ES-I3 (cell line): ENCODE measurements at regions not wholly inside any gene's neighbourhood (a gene's known extent, or its start where the extent isn't known, plus 50 kb on each side); places are given as distances from the start of the nearest gene placed in this dataset.
"Not testable (repeated sequence)": the region's sequence is repeated elsewhere in the genome, so short reads cannot be mapped to it uniquely, and the experiment has no call there.

Experiments used
- H3K36me3 ChIP-seq: 2 replicates; pipeline ENCODE4 v1.6.1; 2013; ENCODE audit warnings: mild to moderate bottlenecking, low read length, control low read depth, moderate library complexity; ENCODE audit not compliant: insufficient read depth
- H3K4me1 ChIP-seq: 2 replicates; pipeline ENCODE4 v1.6.1; 2013; ENCODE audit warnings: mild to moderate bottlenecking, control low read depth, low read length; ENCODE audit not compliant: insufficient read depth
- H3K9ac ChIP-seq: 2 replicates; pipeline ENCODE4 v1.6.1; 2013; ENCODE audit warnings: low read depth, mild to moderate bottlenecking, low read length, moderate library complexity
- H3K9me3 ChIP-seq: 2 replicates; pipeline ENCODE4 v1.6.1; 2013; ENCODE audit warnings: mild to moderate bottlenecking, low read length, moderate library complexity; ENCODE audit not compliant: control insufficient read depth, insufficient read depth

DNA sequence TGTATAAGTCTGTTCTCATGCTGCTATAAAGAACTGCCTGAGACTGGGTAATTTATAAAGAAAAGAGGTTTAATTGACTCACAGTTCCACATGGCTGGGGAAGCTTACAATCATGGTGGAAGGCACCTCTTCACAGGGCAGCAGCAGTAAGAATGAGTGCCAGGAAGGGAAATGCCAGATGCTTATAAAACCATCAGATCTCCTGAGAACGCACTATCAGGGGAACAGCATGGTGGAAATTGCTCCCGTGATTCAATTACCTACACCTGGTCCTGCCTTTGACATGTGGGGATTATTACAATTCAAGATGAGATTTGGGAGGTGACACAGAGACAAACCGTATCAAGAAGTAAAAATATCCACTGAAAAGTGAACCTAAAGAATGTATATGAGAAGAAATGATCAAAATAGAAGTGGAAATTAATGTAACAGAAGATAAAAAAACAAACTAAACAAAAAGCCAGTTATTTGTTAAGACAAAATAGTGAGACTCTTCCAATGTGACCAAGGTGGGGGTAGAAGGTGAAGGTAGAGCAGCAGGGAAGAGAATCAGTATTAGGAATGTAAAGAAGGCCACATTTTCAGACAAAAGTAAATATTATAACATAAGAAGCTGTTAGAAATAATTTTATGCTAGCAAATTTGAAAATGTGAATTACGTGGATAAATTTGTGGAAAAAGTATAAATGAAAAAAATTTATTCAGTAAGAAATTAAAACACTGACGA is 372.9 kb downstream of the NKX6-1 start:
- Histone ChIP-seq H3K9me3 (no peaks in the 10 kb centered on the region), H3K9ac (peak overlapping the region; percentile 47; the same call in 1 of the 2 replicates), H3K4me1 (peaks cover 3% of the 10 kb centered on the region; the same call in 1 of the 2 replicates), H3K36me3 (no peaks in the 10 kb centered on the region)

DNA sequence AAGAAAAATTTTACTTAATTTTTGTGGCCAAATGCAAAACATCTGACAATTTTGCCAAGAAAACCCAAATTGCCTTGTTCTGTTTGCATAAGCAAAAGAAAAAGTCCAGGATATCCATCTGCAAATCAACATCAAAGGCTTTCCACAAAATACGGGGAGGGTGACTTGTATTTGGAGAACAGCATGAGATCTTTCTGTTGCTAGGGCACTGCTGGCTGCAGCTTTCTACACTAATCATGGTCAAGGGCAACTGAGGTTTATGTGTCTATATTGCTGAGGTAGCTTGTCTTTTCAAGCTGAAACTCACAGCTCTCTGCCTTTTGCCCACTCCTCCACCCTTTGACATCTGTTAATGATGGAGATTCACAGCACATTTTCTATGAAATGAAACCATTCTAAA is 389.1 kb downstream of the NKX6-1 start:
- H3K4me1 ChIP-seq: no peaks in the 10 kb centered on the region
- H3K36me3 ChIP-seq: no peaks in the 10 kb centered on the region
- peaks cover 4% of the 10 kb centered on the region; the same call in 1 of the 2 replicates for H3K9me3 ChIP-seq
- H3K9ac ChIP-seq: no peak overlapping the region

DNA sequence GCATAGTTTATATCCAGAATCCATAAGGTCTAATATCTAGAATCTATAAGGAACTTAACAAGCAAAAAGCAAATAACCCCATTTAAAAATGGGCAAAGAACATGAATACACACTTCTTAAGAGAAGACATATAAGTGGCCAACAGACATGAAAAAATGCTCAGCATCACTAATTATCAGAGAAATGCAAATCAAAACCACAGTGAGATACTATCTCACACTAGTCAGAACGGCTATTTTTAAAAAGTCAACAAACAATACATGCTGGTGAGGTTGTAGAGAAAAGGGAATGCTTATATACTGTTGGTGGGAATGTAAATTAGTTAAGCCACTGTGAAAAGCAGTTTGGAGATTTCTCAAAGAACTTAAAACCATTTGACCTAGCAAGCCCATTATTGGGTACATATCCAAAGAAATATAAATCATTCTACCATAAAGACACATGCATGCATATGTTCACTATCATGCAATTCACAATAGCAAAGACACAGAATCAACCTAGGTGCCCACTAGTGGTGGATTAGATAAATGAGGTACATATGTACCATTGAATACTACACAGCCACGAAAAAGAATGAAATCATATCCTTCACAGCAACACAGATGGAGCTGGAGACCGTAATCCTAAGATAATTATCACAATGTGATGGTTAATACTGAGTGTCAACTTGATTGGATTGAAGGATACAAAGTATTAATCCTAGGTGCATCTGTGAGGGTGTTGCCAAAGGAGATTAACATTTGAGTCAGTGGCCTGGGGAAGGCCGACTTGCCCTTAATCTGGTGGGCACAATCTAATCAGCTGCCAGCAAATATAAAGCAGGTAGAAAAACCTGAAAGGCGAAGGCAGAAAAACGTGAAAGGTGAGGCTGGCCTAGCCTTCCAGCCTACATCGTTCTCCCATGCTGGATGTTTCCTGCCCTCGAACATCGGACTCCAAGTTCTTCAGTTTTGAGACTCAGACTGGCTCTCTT is 397.2 kb downstream of the NKX6-1 start:
- H3K36me3 ChIP-seq, H3K4me1 ChIP-seq, H3K9me3 ChIP-seq, H3K9ac ChIP-seq: not testable (repeated sequence)

GRCh38 chr4:84100071-84100470 is 399.0 kb downstream of the NKX6-1 start:
- no peaks in the 10 kb centered on the region for H3K36me3 ChIP-seq

GRCh38 chr4:84099599-84099998 is 399.5 kb downstream of the NKX6-1 start:
- Histone ChIP-seq H3K9me3 (no peaks in the 10 kb centered on the region), H3K9ac (no peak overlapping the region), H3K4me1 (peaks cover 4% of the 10 kb centered on the region), H3K36me3 (no peaks in the 10 kb centered on the region)

More at GRCh38 chr4:84100071-84100470, 399.0 kb downstream of the NKX6-1 start:
- Histone ChIP-seq H3K9me3 (no peaks in the 10 kb centered on the region), H3K4me1 (peaks cover 4% of the 10 kb centered on the region), H3K9ac (no peak overlapping the region)

DNA sequence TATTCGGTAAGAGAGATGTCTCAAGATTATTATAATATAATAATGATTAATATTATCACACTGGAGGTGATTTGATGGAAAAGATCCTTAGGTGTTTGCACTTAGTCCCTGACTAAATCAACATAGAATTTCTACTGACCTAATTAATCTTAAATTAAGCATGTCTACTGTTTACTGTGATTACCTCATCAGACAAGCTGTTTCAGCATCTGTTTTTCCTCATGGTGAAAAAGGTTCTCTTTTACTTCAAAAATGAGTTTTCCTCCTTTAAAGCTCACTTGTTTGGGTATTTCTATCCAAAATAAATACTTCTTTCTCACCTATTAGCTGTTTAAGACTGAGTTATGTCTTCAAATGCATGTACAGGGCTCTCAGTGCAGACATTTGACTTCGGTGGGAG is 407.8 kb downstream of the NKX6-1 start:
- H3K4me1 ChIP-seq: peaks cover 4% of the 10 kb centered on the region; the same call in 1 of the 2 replicates
- no peak overlapping the region for H3K9ac ChIP-seq
- no peaks in the 10 kb centered on the region; the same call in 1 of the 2 replicates for H3K36me3 ChIP-seq
- H3K9me3 ChIP-seq: peaks cover 3% of the 10 kb centered on the region

- no peak overlapping the region for H3K9ac ChIP-seq
Measured at GRCh38 chr4:84089652-84090437, 409.2 kb downstream of the NKX6-1 start.

GRCh38 chr4:84085986-84086385 is 413.1 kb downstream of the NKX6-1 start:
- H3K9ac ChIP-seq: no peak overlapping the region

More at GRCh38 chr4:84089652-84090437, 409.2 kb downstream of the NKX6-1 start:
- peaks cover 3% of the 10 kb centered on the region for H3K9me3 ChIP-seq
- H3K4me1 ChIP-seq: peaks cover 4% of the 10 kb centered on the region; the same call in 1 of the 2 replicates
- no peaks in the 10 kb centered on the region; the same call in 1 of the 2 replicates for H3K36me3 ChIP-seq

GRCh38 chr4:84070289-84070688 is 428.8 kb downstream of the NKX6-1 start:
- H3K36me3 ChIP-seq: no peaks in the 10 kb centered on the region
- no peaks in the 10 kb centered on the region for H3K4me1 ChIP-seq
- no peak overlapping the region for H3K9ac ChIP-seq
- H3K9me3 ChIP-seq: no peaks in the 10 kb centered on the region

More at GRCh38 chr4:84085986-84086385, 413.1 kb downstream of the NKX6-1 start:
- peaks cover 3% of the 10 kb centered on the region; the same call in 1 of the 2 replicates for H3K9me3 ChIP-seq
- peaks cover 4% of the 10 kb centered on the region; the same call in 1 of the 2 replicates for H3K4me1 ChIP-seq
- no peaks in the 10 kb centered on the region for H3K36me3 ChIP-seq

GRCh38 chr4:84063619-84064018 is 435.5 kb downstream of the NKX6-1 start:
- Histone ChIP-seq H3K9me3 (no peaks in the 10 kb centered on the region), H3K4me1 (no peaks in the 10 kb centered on the region), H3K36me3 (no peaks in the 10 kb centered on the region), H3K9ac (no peak overlapping the region)

GRCh38 chr4:84058201-84058600 is 440.9 kb downstream of the NKX6-1 start:
- Histone ChIP-seq H3K4me1 (no peaks in the 10 kb centered on the region; the same call in 1 of the 2 replicates), H3K9ac (no peak overlapping the region), H3K9me3 (no peaks in the 10 kb centered on the region), H3K36me3 (no peaks in the 10 kb centered on the region)

- Histone ChIP-seq H3K36me3 (no peaks in the 10 kb centered on the region), H3K9ac (no peak overlapping the region), H3K9me3 (no peaks in the 10 kb centered on the region), H3K4me1 (peaks cover 35% of the 10 kb centered on the region)
Measured at GRCh38 chr4:84051639-84052038, 447.5 kb downstream of the NKX6-1 start.

DNA sequence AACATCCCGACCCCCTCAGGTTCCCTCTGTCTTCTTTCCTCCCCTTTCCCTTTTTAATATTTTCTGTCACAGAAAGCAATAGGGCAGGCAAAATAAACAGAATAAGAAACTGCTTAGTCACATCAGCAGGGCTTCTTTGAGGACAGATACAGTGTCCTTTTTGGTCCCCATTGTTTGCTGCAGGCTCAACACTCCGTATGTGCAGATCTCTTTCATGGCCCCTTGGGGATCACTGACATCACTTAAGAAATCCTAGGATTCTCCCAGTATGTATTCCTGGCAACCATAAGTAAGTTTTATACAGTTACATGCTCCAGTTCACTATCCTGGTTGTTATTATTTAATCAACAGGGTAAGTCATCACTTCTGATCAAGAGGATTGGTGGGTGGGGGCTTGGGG is 448.0 kb downstream of the NKX6-1 start:
- no peaks in the 10 kb centered on the region for H3K36me3 ChIP-seq
- H3K4me1 ChIP-seq: peaks cover 35% of the 10 kb centered on the region
- no peak overlapping the region for H3K9ac ChIP-seq

DNA sequence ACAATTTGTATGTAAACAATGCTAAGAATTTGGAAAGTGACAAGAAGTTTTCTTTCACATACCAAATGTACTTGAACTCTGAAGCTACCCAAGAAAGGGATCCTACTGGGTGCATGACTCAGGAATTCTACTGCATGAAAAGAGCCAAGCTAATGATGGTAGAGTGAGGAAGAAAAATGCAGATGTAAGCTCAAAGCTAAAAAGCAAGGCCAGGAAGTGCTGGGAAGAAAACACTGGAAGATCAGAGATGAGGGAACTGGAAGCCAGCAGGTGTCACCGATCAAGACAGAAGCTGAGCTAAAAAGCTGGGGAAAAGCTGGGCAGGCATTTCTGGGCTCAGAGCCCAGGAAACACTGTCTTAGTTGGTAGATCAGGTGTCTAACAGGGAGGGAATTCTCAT is 449.1 kb downstream of the NKX6-1 start:
- peaks cover 35% of the 10 kb centered on the region for H3K4me1 ChIP-seq
- no peaks in the 10 kb centered on the region for H3K36me3 ChIP-seq
- H3K9me3 ChIP-seq: no peaks in the 10 kb centered on the region
- no peak overlapping the region; the same call in 1 of the 2 replicates for H3K9ac ChIP-seq

More for the DNA sequence above, 448.0 kb downstream of the NKX6-1 start:
- H3K9me3 ChIP-seq: no peaks in the 10 kb centered on the region
